C1 segment of cervical spinal cord (tissue), 14 donors: ENCODE measurements at regions not wholly inside any gene's neighbourhood (a gene's known extent, or its start where the extent isn't known, plus 50 kb on each side); places are given as distances from the start of the nearest gene placed in this dataset.
"Not testable (repeated sequence)": the region's sequence is repeated elsewhere in the genome, so short reads cannot be mapped to it uniquely, and the experiment has no call there.

Source experiments
- DNase-seq, 14 donors: peaks; one replicate each; lab custom pipeline; 2025; lab: John Stamatoyannopoulos, UW

- no peak for DNase-seq
Measured at GRCh38 chr2:105691947-105692390, 52.7 kb upstream of the NCK2 start.

- DNase-seq: peak in 1 of 14 donors; percentile 50
Measured at GRCh38 chr2:105690566-105690965, 54.1 kb upstream of the NCK2 start.

- no peak for DNase-seq
Measured at GRCh38 chr2:105689484-105689883, 55.2 kb upstream of the NCK2 start.

DNA sequence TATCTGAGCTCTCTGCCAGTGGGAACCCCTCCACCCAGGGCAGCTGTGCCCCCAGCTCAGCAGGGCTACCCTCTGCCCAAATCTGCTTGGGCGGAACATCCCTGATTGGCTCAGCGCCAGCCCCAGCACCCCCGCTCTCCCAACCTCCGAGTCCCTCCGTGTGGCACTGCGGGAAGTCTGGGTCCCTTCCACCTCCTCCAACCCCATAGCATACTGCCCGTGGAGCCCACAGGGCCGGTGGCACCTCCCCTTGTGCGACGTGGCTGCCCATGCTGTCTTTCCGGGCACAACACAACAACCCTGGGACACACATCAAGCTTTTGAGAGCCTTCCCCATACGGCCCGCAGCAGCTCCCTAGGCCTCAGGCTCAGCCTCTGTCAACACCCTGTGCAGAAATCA lies 55.8 kb upstream of the NCK2 start:
- no peak for DNase-seq

DNA sequence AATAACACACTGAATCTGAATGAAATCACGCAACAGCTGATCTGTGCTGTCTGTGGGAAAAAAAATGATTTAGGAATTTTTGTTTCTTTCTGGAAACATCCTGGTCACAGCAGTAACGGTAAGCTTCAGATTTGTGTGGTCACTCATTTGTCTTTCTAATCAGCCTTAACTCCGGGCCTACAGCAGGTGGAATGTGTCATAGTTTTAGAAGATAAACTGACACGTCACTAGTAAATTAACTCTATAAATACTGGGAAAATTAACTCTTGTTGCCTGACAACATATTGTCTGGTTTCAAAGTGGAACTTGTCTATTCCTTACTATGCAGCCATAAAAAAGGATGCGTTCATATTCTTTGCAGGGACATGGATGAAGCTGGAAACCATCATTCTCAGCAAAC lies 58.1 kb upstream of the NCK2 start:
- no peak for DNase-seq

- no peak for DNase-seq
Measured at GRCh38 chr2:105683011-105683492, 61.7 kb upstream of the NCK2 start.

DNA sequence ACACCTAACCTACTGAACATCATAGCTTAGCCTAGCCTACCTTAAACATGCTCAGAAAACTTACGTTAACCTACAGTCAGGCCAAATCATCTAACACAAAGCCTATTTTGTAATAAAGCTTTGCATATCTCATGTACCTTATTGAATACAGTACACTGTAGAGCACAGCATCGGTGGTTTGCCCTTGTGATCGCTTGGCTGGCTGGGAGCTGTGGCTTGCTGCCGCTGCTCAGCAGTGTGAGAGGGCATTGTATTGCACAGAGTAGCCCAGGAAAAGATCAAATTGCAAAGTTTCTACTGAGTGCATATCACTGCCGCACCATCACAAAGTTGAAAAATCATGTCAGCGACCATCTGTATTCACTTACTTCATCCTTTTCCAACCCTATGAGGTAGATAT lies 62.3 kb upstream of the NCK2 start:
- peak in 2 of 14 donors; percentile 9 to 32 for DNase-seq

- no peak for DNase-seq
Measured at GRCh38 chr2:105681927-105682326, 62.8 kb upstream of the NCK2 start.

- DNase-seq: no peak
Measured at GRCh38 chr2:105680357-105680756, 64.4 kb upstream of the NCK2 start.

DNA sequence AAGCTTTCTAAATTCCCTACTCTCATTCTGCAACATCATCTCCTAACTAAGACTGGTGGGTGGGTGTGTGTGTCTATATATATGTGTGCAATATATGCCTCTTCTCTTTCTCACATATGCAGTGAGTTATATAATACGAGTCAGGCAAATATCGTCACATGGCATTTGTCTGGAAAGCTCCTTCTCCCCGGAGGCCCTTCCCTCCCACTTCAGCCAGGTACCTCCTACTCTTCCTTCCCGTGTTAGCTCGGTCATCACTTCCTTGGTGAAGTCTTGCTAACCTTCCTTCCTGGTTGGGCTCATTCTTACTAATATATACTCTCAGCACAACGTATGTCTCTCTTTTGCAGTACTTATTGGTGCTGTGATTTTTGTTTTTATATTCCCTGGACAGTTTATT lies 66.4 kb upstream of the NCK2 start:
- no peak for DNase-seq

GRCh38 chr2:105677901-105678300 lies 66.8 kb upstream of the NCK2 start:
- DNase-seq: no peak

GRCh38 chr2:105675841-105676240 lies 68.9 kb upstream of the NCK2 start:
- DNase-seq: peak in 2 of 14 donors; percentile 11 to 21

GRCh38 chr2:105674859-105675541 lies 69.7 kb upstream of the NCK2 start:
- DNase-seq: no peak

DNA sequence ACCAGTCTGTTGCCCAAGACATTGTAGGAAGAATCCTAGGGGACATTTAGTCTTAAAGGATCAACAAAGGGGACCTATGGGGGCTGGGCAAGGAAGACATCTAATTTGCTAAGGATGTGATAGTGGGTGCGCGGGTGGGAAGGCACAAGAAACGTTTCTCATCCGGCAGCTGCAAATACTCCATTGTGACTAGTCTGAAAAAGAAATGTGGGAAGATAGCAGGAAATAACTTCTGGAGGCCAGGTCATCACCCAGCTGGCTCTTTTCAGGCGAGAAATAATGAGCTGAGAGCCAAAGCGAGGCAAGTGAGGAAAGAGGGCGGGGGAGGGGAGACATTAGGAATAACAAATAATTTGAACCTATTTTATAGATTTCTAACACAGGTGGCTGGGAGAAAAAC lies 70.3 kb upstream of the NCK2 start:
- no peak for DNase-seq

GRCh38 chr2:105671156-105671555 lies 73.6 kb upstream of the NCK2 start:
- peak in 3 of 14 donors; percentile 21 to 55 (median 51) for DNase-seq

- no peak for DNase-seq
Measured at GRCh38 chr2:105669384-105669891, 75.3 kb upstream of the NCK2 start.

DNA sequence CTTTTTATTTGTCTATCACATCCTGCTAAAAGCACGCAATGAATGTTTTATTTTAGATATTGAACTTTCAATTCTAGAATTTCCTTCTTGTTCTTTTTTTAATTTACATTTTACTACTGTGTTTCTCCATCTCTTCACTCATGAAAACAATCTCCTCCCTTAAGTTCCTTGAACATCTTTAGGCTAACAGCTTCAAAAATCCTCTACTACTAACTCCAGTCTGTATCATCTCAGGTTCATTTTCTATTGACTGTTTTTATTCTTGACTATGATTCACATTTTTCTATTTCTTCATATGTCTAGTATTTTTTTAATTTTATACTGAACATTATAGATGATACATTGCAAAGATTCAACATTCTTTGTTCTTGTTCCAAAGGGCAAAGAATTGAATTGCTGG lies 79.2 kb upstream of the NCK2 start:
- DNase-seq: no peak

GRCh38 chr2:105660489-105660888 lies 84.2 kb upstream of the NCK2 start:
- no peak for DNase-seq

DNA sequence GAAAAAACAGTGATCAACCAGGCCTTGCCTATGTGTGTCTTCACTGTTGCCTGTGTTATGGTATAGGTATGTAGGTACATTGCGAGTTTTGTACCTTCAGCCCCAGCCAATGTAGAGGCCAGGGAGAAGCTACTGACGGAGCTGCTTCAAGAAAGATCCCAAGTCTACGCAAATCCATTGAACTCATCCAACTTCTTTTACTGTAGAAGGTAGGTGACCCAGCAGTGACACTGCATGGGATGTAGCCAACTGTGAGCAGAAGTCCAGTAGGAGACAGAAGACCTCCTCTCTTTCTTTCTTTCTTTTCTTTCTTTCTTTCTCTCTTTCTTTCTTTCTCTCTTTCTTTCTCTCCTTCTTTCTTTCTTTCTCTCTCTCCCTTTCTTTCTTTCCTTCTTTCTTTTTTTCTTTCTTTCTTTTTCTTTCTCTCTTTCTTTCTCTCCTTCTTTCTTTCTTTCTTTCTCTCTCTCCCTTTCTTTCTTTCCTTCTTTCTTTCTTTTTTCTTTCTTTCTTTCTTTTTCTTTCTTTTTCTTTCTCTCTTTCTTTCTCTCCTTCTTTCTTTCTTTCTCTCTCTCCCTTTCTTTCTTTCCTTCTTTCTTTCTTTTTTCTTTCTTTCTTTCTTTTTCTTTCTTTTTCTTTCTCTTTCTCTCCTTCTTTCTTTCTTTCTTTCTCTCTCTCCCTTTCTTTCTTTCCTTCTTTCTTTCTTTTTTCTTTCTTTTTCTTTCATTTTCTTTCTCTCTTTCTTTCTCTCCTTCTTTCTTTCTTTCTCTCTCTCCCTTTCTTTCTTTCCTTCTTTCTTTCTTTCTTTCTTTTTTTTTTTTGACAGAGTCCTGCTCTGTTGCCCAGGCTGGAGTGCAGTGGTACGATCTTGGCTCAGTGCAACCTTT lies 88.7 kb upstream of the NCK2 start:
- DNase-seq: not testable (repeated sequence)

GRCh38 chr2:105655244-105655643 lies 89.5 kb upstream of the NCK2 start:
- DNase-seq: no peak

DNA sequence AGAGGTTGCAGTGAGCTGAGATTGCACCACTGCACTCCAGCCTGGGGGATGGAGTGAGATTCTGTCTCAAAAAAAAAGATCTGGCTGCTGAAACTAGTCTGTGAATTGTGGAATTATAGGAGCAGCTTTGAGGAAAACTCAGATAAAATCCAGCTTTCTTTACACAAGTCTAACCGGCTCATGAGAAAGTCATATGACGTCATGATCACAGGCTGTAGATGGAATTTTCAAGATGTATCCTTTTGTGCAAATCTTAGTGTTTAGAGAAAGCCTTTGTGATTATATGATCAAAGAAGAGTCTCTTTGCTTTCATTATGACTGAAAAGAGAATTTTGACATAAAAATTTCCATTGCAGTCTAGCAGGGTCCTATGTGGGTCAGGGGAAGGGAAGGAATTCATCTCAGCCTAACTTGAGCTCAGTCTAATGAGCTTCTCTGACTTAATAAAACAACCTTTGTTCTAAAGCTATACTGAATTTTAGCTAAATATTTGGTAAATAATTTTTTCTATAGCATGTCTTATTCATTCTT lies 90.2 kb upstream of the NCK2 start:
- DNase-seq: no peak

DNA sequence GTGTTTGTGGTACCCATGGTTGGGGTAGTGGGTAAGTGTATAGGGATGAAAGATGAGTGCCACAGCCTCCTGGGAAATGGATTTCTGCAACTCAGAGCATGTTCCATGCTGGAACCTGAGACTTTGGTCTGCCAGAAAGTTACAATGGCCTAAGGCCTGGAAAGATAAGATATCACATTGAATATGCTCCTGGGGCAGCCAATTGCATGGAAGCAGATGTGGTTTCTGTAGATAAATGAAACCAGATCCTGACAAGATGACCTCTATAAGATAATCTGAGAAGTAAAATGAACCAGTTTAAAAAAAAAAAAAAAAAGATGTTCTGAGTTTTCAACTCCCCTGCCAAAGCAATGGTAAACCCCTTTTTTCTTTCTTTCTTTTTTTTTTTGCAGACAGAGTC lies 91.4 kb upstream of the NCK2 start:
- no peak for DNase-seq
